SHP77 treated with DMSO at 0.1 percent for 48 hours (cell line): ENCODE measurements at regions not wholly inside any gene's neighbourhood (a gene's known extent, or its start where the extent isn't known, plus 50 kb on each side); places are given as distances from the start of the nearest gene placed in this dataset.

Source experiments
- DNase-seq: peaks from one replicate; lab custom pipeline; 2025; lab: John Stamatoyannopoulos, UW

DNA sequence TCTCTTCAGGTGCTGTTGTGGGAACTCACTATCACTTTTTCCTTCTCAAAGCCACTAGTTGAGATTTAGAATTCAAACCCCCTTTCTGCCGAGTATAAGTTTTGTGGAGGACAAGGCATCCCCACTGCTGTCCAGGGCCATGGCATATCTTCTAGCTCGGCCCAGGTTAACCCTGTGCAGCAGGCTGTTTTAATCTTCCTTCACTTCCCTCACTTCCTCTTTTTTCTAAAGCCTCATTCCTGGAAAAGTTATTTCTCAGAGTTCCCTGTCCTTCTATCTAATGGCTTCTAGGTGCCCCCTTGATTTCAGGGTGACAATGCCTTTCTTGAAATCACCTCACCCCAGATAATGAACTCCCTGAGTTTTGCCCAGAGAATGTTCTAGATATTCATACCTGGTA lies 222.3 kb downstream of the SNX10 start:
- no peak for DNase-seq

DNA sequence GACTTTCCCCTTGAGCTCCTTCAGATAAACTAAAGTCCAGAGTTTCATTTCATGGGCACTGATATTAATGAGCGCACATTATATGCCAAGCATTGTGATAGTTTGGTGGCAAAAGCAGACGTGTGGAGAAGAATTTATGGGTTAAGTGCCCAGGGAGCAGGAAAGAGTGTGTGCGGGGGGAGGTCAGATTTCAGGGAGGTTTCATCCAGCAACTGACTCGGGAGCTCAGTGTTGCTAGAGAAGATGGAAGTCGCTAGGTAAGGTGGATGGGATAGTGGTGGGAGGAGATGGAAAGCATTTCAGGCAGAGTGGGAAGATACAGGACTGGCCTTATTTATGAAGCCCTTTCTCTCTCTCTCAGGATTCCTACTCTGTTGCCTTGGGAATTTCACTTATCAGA lies 223.0 kb downstream of the SNX10 start:
- no peak for DNase-seq

DNA sequence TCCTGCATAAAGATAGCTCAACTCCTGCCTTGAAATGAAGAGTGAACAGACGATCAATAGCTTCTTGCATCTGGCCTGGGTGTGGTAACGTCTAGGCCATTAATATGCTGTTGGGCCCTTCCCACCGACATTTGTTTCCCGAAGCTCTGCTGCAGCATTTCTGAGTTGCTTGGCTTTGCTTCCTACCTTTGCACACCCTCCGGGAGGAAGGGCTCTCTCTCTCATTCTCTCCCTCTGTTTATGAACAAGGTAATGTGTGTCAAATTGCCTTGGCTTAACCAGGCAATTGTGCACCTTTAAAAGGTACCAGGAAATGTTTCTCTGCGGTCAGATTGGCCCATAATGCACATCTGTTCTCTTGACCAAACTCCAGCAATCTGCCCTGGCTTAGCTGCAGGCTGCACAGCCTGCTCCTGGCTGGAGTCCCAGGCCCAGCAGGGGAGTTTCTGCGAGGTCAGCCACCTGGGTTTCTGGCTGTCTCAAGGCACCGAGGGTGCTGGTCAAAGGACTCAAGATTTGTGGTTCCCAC lies 223.7 kb downstream of the SNX10 start:
- DNase-seq: no peak

DNA sequence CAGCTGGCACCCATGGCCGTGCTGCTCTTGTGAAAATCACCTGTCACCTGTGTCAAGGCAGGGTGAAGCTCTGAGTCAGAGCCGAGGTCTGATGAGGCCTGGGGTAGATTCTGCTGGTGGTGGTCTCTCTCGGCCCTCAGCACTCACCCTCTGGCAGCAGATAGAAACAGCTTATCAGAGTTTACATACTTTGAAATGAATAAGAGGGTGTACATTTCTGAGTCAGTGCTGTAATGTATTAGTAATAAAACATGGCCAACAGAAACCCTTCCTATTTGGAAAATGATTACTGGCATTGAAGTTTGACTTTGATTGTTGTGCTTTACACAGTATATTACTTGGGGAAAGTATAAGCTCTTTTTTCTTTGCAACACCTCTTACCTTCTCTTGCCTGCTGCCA lies 228.8 kb downstream of the SNX10 start:
- no peak for DNase-seq

DNA sequence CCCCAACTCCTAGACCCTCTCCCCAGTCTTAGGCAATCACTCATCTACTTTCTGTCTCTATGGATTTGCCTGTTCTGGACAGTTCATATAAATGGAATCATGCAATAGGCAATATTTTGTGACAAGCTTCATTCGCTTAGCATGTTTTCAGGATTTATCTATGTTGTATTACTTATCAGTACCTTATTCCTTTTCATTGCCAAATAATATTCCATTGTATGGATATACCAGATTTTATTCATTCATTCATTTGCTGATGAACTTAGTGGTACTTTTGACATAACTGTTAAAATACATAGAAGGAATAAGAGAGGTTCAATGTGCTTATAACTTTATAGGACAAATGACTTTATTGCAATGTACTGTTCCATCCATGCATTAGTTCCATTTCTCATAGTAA lies 231.0 kb downstream of the SNX10 start:
- no peak for DNase-seq

DNA sequence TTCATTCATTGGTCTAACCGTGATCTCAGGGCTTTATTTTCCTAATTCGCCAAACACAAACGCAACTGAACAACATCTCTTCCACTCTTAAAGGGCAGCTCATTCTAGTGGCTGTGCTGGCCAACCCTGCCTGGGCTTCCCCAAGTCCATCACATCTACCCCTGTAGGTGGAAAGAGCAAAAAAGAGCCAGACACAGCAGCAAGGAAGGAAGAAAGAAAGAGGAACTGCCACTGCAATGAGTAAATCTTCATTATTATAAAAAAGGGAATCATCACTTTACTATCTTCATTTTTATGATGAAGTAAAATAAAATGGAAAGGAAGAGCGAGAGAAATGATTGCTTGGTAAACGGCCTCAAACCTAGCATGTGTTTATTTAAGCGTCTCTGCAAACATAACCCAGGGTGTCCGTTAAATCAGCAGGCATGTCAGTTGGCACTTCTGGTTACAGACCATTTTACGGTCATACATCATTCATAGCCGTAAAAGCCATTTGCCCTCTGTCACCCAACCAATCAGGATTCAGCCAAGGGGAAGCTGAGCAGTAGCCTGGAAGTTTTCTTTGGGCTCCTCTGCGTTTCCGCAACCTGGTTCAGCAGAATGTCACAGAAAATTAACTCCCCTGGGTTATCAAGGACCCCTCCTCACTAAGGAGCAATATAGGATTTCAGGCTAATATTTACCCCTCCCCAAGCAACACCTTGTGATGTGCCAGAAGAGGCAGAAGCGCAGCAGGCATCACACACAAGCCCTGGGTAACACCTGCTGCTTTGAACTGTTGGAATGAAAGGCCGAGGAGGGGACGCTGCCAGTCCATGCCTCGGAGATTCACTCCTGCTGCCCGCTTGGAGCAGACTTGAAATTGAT lies 234.0 kb downstream of the SNX10 start:
- DNase-seq: peak; percentile 98

DNA sequence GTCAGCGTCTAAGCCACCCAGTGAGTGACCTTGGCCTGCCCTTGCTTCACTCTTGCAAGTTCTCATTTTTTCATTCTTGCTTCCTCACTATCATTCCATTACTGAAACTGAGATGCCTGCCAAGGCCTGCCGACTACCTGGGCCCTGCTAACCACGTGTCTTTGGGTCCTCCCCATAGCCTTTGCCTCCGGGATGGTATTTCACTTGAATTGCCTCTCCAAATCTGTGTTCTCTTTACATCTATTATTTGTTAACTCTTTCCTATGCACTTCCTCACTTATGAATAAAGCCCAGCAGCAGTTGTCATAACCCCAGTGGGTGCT lies 234.6 kb downstream of the SNX10 start:
- peak; percentile 70 for DNase-seq

DNA sequence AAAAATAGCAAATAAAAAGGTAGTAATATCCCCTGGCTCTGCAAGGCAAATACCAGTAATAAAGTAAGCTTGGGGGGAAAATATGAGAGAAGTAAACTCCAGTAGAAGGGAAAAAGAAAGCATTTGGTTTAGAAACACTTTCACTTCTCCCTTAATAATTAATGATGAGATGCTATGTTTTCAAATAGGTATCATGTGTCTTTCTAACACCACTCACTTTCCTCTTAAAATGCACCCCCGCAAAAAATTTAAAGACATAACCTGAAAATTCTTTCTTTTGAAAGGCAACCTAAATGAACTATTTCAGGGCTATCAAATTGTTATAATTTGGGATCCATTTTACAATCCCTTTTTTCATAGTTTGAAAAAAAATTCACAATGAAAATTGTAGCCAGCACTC lies 240.3 kb downstream of the SNX10 start:
- no peak for DNase-seq

DNA sequence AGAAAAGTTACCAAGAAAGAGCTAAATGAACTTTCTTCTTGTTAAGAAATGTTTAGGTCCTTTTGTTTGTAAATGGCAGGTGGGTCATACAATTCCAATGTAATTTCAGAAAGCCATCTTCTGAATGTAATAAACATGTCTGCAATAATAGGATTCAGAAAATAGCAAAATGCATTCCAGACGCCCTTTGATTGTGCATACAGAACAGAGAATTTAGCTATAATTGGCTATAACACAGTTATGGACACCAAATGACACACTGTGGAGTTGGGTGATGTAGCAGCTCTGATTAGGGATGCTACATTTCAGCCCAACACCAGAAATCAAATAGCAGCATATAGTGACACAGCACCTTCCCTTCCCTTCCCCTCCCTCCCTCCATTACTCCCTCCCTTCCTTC lies 240.8 kb downstream of the SNX10 start:
- DNase-seq: no peak

DNA sequence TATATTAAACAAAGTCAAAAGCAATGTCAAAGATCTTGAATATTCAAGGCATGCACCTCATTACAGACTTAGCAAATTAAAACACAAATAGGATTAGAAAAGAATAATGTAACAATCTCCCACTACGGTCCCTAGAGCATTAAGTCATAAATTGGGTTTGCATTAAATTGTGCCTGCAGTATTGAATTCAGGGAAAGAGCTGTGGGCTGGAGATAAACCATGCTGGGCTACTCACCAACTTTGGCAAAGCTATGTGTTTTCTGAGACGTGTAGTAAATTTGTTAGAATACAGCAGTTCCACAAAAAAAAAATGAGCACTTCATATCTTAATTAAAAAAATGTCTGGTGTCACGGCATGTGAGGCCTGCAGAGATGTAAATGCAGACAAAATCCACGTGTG lies 241.6 kb downstream of the SNX10 start:
- no peak for DNase-seq

DNA sequence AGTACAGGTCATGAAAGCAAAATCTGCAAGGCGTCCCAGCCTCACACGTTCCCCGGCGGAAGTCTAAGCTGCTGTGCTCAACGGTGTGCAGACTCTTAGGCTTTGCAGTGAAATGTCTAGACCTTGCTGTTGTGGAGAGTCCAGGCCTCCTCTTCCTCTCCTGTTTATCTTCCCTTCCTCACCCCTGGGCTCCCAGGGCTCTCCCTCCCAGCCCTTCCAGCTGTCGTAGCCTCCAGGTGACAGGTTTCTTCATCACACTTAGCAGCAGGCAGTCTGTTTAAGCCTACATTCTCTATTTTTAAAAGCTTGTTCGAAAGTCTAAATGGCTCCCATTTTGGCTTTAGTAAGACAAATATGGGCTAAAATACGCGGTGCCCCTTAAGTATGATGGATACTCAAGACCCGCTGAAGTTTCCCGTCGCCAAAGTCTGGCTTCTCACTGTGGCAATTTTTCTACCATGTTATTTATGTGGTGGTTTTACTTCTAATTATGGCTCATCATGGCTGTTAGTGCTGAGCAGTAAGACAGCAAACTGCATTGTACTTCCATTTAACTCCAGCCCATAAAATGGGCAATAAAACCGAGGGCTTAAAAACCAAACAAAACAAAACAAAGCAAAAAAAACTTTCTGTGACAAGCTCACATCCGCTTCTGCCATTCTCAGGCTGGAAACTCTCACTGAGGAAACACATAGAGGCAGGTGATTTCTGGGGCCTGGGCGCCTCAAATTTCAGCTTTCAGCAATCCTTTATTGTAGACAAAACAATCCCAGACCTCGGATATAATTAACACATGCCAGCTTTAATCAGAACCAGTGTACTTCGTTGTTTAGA lies 243.2 kb downstream of the SNX10 start:
- peak; percentile 75 for DNase-seq

DNA sequence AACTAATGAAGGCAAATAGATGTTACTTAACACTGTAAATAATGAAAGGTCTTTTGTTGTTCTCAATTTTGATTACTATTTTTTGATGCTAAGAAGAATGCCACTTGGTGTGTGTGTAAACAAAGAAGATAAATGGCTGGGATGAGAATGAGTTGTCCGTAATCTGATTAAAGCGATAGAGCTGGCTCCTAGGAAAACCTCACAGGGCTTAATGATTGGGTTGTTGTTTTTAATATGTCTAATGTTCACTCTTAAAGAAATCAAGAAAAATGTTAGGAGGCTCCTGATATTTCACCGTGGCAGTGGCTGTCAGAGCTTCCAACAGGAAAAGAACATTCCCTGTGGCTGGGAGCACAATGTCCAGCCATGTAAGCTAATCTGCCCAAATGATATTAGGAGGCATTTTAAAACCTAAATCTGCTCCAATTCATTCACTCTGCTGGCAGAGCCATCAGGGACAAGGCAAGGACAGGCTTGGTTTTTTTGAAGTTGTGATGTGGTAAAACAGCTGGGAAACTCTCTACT lies 243.9 kb downstream of the SNX10 start:
- DNase-seq: no peak

DNA sequence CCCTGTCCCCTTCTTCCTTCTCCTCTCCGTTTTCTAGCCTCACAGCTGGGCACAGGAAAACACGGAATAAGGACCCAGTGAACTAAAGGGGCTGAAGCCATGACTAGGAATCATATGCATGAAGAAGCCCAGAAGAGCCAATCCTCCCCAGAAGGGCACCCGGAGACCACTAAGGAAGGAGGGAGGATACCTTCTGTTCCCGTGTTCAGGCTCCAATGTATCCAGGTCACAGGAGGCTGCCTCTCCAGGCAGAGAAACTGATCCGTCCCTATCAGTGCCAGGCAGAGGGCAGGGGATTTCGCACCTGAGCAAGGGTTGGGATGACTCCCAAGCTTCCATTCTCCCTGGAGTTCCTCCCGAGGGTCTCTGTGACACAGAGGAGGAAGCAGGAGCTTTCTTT lies 246.6 kb downstream of the SNX10 start:
- DNase-seq: no peak

DNA sequence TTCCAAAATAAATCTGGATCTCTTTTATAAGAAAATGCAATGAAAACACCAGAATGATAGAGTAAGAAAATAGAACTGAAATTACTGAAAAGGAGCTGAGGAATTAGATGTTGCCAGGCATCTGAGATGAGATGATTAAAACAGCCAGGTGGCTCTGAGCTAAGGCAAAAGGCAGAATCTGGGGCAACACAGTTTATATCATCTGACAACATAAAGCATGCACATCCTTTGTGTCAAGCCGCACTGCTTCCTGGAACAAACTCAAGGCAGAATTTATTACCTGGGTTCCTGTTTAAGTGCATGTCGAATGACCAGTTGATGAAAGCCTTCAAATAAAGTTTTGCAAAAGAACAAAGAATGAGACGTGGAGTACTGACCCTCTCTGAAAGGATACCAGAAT lies 247.0 kb downstream of the SNX10 start:
- peak; percentile 63 for DNase-seq

DNA sequence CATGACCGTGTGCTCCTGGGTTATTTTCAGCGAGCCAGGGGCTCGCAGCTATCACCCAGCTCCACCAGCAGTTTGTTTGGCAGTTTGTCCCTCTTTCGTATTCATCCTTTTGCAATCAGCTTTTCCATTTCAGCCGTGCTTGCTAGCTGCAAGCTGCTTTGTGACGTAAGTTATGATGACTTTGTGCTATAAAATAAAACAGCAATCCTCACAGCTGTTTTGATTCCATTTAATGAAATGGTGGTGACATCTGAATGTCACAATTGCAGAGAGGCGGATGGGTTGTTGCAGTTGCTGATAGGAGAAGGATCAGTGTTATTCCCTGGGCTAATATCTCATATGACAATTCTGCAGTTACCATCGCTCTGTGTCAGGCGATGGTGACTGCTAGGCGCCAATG lies 251.7 kb downstream of the SNX10 start:
- DNase-seq: no peak

DNA sequence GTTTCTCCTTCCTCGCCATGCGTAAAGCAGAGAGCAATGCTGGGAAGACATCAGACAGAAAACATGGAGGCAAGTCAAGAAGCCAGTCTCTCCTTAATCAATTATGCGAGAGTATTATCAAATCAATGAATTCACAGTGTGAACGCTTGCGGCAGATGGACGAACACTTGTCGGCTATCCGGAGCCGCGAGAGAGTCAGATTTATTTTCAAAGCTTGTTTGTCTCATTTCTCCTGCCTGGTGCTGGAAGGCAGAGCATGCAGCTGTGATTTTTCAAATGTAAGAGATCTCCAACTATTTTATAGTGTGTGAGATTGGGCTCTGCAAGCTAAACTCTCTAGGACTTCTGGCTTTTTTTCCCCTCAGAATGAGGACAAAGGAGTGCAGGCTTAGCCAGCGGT lies 252.3 kb downstream of the SNX10 start:
- no peak for DNase-seq

DNA sequence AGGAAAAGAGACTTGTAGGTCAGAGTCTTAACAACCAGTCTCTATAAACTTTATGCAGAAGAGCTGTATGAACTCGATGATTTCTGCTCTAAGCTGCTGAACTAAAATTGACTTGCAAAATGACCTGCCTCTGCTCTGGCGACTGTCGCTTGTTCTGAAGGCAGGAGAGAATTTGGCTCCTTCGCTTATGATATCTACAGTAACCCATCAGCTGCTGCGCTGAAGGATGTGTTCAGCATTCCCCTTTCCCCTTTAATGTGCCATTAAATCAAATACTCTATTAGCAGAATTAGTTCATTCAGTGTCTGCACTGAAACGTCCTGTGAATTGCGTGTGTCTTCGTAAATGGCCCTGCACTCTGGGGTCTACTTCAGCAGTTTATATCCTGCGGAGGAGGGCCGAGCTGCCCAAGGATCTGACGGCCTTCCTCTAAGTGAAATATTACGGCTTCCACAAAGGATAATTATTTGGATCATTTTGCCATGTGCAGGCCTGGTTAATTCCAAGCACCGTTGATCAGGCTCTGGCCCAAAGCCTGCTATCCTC lies 254.9 kb downstream of the SNX10 start:
- no peak for DNase-seq

DNA sequence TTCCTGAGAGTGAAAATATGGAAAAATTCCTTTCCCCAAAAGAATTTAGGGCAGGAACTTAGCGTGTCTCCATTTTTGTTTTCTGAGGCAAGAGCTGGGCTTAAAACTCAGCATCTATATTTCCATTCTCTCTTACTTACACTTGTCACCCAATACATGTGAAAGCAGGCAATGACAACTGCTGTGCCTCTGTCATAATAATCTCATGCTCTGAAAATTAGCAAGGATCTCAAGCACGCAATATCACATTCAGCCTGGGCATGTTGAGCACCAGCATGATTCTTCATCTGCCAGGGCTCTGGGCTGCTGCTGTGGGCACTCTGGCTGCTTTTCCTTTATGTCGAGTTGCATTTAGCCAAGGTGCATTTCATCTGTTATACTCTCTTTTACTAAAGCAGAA lies 255.5 kb downstream of the SNX10 start:
- DNase-seq: no peak

DNA sequence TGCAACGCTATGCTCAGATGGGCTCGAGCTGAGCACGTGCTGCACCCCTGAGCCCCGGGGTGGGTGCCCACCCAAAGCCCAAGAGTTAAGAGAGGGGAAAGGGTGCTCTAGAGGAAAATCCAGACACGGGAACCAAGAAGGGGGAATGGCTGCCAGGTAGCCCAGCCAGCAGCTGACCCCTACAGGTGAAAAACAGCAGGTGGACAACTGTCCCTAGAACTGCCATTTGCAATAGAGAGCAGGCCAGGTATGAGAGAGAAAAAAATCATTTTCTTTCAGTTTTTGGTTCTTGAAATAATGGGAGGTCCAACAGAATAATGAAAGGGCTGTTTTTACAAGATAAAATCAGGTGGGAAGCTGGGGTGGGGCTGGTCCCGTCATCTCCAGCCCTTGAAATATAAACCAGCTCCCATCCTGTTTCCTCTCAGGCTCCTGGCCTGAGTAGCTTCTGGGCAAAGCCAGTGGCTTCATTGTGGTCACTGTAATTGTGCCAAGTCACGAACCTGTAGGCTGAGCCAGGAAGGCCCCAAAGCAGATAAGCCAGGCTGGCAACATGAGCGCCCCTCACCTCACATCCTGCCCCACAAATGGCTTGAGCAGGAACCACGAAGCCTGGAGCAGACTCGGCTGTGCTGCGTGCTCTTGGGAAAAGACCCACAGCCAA lies 257.8 kb downstream of the SNX10 start:
- DNase-seq: no peak

DNA sequence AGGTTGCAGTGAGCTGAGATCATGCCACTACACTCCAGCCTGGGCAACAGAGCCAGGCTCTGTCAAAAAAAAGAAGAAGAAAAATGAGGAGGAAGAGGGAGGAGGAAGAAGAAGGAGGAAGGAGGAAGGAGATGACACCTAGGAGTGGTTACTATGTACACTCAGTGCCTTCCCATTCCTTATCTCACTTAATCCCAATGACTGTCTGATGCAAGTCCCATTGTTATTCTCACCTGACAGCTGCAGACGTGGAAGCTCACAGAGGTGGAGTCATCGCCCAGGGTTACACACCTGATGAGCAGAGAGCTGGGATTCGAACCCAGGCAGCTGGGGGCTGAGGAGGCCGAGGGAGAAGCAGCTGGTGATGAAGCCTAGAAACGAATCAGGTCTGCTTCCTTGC lies 258.8 kb downstream of the SNX10 start:
- DNase-seq: no peak

DNA sequence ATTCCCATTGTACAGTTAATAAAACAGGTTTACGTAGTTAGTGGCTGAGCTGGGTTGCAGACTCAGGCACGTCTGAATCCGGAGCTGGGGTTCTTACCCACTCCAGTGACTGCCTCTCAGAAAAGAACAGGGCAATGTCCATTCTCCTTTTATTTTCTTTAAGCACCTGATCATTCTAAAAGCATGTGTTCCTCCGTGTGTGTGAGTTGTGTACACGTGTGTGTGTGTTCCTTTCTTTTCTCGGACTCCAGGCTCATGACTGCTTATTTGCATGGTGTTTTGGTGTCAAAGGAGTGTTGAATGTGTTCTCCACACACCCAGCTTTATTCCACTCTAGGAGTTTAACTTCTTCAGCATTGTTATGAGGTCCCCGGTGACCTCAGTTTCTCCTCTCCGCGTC lies 260.1 kb downstream of the SNX10 start:
- DNase-seq: no peak

DNA sequence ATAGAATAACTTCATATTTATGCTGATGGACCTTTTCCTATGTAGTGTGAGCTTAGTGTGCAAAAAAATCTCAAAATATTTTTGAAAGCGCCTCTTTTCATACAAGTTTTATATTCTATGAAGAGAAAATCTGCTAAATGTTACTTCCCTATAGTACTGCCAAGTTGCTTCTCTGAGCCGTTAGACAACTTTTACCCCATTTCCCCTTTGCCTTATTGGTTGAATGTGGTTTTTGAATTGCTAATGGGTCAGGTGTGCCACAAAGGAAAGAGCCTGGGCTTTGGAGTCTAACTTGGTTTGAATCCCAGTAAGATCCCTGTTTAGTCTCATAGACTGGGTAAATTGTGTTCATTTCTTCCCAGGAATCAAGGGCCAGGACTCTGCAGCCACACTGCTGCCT lies 261.5 kb downstream of the SNX10 start:
- DNase-seq: no peak
